Fibroblast of skin of right biceps (primary cell): ENCODE measurements at regions not wholly inside any gene's neighbourhood (a gene's known extent, or its start where the extent isn't known, plus 50 kb on each side); places are given as distances from the start of the nearest gene placed in this dataset.
"Not testable (repeated sequence)": the region's sequence is repeated elsewhere in the genome, so short reads cannot be mapped to it uniquely, and the experiment has no call there.

Experiments
- DNase-seq: peaks from one replicate; pipeline ENCODE4 v3.0.0-alpha.2; 2013

DNA sequence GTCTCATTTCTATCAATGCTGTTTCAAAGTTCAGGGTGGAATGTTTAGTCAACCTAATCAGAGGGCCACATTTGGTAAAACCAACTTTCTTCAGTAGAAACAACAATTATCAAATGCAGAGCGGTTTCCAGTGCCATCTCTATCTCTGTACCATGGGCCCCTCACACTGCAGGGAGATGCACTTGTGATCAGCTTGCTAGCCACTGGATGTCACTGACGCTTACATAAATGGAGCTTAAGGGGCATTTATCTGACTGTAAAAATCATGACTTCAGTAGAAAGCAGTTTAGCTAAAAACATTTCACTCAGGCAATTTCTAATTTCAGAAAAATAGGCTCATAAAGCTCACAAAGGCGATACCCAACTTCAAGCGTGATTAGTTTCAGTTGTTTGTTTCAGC is 678.0 kb downstream of the ZEB2 start:
- peak; percentile 20 for DNase-seq

DNA sequence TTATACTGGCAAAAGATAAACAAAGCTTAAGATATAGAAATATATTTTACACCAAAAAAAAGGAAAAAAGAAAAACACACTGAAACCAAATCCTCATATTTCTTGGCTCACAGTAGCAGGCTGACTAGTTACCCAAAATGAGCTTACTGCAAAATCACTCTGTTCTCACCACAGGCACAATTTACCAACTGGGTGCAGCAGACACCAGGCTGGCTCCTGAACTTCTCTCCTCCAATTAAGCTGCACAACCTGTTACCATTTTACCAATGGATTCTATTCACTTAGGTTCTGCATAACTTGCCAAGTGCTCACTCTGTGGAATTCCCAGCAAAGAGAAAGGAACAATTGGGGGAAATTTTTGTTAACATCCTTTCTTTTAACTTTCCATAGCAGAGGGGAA is 679.3 kb downstream of the ZEB2 start:
- no peak for DNase-seq

DNA sequence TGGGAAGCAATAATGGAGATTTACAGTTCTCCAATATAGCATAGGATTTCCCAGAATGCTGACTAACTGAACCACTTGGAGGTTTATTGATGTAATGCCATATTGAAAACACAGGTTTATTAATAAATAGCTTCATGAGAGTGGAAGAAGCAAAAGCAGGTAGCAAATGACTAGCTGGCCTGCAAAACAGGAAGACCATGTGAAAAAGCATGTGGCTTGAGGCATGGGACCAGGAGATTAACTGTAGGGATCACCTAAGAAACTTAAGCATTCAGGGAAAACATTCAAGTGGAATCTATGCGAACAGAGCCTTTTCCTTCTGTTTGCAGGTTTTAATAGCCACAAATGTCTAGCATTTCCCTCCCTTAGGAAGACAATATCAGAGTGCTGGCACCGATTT is 679.7 kb downstream of the ZEB2 start:
- no peak for DNase-seq

GRCh38 chr2:143839456-143839855 is 680.5 kb downstream of the ZEB2 start:
- no peak for DNase-seq

DNA sequence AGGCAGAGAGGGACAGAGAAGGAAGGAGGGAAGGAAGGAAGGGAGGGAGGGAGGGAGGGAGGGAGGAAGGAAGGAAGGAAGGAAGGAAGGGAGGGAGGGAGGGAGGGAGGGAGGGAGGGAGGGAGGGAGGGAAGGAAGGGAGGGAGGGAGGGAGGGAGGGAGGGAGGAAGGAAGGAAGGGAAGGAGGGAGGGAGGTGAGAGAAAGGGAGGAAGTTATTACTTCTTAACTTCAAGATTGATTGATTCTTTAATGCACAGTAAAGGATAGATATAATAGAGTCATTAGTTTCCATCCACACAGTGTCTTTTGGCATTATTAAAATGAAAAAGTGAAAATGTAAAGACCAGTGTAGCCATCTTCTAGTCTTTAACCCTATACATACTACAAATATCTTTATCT is 682.9 kb downstream of the ZEB2 start:
- DNase-seq, result not testable (repeated sequence)

DNA sequence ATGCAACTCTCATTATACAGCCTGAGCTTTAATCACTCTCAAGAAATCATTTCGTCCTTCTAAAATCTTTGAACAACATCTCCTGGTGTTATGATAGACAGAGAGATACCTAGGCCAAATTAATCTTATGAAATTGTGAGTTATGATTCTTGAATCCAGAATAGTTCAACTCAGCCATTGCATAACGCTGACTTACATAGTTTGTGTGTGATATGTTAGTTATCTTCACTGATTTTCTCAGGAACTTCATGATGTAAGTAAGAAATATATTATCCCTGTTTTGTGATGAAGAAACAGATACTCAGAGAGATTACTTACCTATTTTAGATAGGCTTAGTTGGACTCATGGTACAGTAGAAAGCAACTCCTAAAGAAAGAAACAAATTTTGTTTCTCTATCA is 684.4 kb downstream of the ZEB2 start:
- DNase-seq, result no peak

DNA sequence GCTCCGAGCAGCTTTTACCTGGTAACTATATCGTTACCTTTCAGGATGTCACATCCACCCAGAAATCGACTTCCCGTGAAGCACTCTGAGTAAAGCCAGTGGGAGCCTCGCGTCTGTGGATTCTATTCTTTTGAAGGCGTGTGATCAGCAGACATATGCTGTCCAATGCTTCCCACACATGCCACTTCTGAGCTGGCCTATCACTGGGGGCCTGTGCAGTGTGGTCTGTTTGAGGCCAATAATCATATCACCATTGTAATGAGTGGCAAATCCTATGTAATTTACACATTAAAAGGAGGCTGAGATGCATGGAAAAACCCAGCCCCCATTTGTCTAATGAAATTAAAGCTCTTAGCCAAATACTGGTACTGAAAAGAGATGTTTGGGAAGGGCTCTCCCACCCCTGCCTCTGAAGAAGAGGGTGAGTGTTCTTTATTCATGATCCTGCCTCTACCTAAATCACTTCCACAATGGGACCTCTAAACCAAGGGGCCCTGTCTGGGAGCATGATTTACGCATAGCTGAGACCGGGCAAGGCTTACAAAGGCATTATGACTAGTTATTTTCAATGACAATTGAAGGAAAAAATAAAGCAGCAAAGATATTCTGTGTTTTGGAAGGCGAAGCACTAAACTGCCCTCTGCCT is 686.8 kb downstream of the ZEB2 start:
- no peak for DNase-seq

DNA sequence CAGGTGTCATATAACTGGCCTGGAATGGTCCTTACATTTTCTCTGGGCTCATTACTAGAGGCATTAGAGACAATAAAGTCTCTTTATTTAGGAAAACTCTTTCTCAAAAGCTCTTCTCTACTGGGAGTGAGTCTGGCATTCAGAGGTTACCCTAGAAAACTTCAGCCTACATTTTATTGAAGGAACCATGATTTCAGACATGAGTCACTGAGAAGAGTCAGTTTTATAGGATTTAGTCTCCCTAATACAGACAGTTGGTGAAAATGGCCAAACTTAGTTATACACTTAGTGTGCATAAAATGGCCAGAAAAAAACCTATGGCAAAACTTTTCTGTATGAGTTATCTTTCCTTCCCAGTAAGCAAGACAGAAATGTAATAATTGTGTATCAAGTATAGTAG is 689.4 kb downstream of the ZEB2 start:
- no peak for DNase-seq

GRCh38 chr2:143828763-143829537 is 691.0 kb downstream of the ZEB2 start:
- no peak for DNase-seq

GRCh38 chr2:143824791-143825190 is 695.1 kb downstream of the ZEB2 start:
- no peak for DNase-seq

- no peak for DNase-seq
Measured at GRCh38 chr2:143823876-143824275, 694.7 kb downstream of the ARHGAP15 start.

DNA sequence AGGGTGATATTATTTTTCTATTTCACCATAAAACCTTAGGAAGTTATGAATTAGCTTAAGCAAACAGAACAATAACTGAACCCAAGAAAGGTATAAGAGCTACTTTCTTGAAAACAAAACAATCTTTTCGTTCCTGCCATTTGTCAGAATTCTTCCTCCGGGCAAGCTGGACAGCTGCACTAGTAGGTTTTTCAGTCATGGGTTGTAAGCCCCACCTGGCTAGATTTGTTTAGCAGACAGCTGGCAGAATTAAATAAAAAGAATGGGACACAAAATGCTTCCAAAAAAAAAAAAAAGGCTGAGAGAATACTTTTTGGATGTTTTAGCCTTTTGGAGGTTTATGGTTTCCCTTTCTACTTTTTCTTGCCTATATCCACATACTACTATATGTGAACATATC is 694.1 kb downstream of the ARHGAP15 start:
- DNase-seq, result no peak

DNA sequence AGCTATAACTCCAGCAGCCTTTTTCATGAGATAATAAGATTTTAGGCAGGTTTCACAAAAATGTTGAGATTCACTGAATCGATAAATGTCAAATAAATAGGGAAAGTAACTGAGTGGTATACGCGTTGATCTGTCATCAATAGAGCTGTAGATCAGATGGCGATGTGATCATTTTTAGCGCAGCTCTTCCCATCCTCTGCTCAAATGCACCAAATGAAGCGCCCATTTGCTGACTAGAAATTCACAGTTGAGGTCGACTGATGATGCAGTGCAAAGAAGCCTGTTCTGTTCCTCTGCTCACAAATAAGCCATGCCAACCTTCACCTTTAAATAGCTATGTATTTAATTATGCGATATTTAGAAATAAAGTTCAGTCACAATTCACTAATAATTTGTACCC is 693.5 kb downstream of the ARHGAP15 start:
- no peak for DNase-seq

DNA sequence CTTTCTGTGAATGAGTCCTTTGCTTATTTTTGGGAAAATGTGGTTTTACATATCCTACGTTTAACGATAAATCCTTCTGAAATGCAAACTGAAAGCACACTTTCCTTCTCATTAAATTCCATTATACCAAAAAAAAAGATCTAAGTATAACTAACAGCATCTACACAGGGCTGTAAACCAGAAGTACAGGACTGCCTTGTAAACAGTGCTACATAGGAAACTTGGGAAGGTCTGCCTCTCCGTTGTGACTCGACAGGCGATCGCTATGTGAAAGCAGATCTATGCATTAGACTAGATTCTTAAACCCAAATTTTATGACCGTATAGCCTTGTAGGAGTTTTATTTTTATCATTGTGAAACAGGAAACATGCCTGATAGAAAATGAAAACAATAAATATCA is 690.5 kb downstream of the ARHGAP15 start:
- DNase-seq, result no peak

GRCh38 chr2:143819190-143819735 is 690.0 kb downstream of the ARHGAP15 start:
- peak; percentile 36 for DNase-seq
